Esophagus squamous epithelium (tissue), 4 donors: ENCODE measurements at regions not wholly inside any gene's neighbourhood (a gene's known extent, or its start where the extent isn't known, plus 50 kb on each side); places are given as distances from the start of the nearest gene placed in this dataset.

ENCODE experiments used
- POLR2A ChIP-seq, 4 donors: fragments of 450-650 bp; IDR thresholded peaks; one replicate each; pipeline ENCODE4 v1.6.1; 2017; ENCODE audit warnings: antibody characterized with exemption in 4 of 4, mild to moderate bottlenecking in 4 of 4, moderate library complexity in 3 of 4
- TF ChIP-seq, protein P1 (sequence below), 6 experiments: fragments of 450-650 bp in 4 of 6; fragments of 200-600 bp in 2 of 6; sonication (generic) in 2 of 6; IDR thresholded peaks; one replicate each; pipeline ENCODE4 v1.5.1; 2016 to 2019; ENCODE audit warnings: antibody characterized with exemption in 6 of 6, mild to moderate bottlenecking in 4 of 6, moderate library complexity in 4 of 6

DNA sequence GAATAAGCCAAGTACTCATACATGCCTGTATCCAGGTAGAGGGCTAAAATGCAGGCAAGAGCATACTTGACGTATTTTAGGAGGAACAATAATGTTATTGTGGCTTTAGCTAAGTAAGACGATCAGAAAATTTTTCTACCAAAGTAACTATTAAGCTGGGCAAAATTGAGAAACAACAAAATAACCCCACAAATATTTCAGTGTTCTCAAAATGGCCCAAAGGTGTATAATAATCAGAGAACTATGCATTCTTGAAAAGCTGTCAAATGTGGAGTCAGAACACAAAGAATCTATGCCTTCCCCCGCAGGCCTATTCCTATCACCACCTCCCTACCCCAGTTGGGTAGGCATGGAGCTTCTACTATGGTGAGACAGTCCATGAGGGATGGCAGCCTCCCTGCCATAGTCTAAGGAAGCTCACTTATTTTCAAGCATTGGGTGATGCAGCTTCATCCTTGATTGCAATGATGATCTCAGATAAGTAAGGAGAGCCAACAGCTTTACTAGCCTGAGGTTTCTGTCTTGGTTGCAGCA lies 1132.5 kb upstream of the SPRY2 start:
- TF ChIP-seq, protein P1, sequence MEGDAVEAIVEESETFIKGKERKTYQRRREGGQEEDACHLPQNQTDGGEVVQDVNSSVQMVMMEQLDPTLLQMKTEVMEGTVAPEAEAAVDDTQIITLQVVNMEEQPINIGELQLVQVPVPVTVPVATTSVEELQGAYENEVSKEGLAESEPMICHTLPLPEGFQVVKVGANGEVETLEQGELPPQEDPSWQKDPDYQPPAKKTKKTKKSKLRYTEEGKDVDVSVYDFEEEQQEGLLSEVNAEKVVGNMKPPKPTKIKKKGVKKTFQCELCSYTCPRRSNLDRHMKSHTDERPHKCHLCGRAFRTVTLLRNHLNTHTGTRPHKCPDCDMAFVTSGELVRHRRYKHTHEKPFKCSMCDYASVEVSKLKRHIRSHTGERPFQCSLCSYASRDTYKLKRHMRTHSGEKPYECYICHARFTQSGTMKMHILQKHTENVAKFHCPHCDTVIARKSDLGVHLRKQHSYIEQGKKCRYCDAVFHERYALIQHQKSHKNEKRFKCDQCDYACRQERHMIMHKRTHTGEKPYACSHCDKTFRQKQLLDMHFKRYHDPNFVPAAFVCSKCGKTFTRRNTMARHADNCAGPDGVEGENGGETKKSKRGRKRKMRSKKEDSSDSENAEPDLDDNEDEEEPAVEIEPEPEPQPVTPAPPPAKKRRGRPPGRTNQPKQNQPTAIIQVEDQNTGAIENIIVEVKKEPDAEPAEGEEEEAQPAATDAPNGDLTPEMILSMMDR (IDR thresholded peaks at IDR 0.05): no peak
- no peak for TF ChIP-seq POLR2A (IDR thresholded peaks at IDR 0.05)
